ENCODE measurements at regions not wholly inside any gene's neighbourhood (a gene's known extent, or its start where the extent isn't known, plus 50 kb on each side); places are given as distances from the start of the nearest gene placed in this dataset.

DNA sequence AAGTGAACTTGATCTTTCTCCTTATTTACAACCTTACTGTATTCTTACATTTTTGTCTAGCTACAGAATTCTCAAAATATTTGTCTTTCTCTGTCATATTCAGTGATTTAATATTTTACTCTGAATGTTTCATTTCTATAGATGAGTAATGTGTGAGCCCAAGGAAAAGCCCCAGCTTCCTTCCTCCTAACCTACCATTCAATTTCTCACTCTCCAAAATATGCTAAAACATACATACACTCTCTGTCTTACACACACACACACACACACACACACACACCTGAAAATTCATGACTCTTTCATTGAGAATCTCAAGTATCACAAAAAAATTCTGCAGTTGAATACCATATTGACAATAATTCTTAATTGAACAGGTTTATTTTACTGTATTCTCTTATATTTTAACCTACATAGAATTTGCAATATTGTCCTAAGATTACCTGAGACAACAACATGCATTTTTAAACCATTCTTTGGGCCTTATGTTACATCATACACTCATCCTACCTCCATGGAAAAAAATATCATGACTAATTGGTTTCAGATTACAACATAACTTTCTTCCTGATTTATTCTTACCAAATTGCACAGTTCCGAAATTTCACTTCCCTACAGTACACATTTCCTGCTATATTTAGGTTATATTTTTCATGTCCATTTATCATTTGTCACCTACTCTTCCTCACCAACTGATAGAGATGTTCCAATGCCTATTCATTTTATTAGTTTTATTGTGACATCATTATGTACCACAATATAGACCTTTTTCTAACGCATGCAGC lies 1965.6 kb upstream of the PCDH20 start:
- TF ChIP-seq, protein P1, sequence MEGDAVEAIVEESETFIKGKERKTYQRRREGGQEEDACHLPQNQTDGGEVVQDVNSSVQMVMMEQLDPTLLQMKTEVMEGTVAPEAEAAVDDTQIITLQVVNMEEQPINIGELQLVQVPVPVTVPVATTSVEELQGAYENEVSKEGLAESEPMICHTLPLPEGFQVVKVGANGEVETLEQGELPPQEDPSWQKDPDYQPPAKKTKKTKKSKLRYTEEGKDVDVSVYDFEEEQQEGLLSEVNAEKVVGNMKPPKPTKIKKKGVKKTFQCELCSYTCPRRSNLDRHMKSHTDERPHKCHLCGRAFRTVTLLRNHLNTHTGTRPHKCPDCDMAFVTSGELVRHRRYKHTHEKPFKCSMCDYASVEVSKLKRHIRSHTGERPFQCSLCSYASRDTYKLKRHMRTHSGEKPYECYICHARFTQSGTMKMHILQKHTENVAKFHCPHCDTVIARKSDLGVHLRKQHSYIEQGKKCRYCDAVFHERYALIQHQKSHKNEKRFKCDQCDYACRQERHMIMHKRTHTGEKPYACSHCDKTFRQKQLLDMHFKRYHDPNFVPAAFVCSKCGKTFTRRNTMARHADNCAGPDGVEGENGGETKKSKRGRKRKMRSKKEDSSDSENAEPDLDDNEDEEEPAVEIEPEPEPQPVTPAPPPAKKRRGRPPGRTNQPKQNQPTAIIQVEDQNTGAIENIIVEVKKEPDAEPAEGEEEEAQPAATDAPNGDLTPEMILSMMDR (IDR thresholded peaks at IDR 0.05; ENCODE audit: low read depth, low read length), result no peak
- ChIA-PET POLR2A (no interaction called here), CTCF (no interaction called here)
- DNase-seq (ENCODE audit: low read depth, low spot score), result no peak
- H3K4me3 ChIP-seq (ENCODE audit: low read depth, low read length), result no peak overlapping the region
- H3K9me3 ChIP-seq (ENCODE audit: control insufficient read depth, insufficient read depth, low read length), result no peaks in the 10 kb centered on the region
- H3K27me3 ChIP-seq (ENCODE audit: control insufficient read depth, insufficient read depth, low read length), result no peaks in the 10 kb centered on the region
- no peak overlapping the region for H3K27ac ChIP-seq (ENCODE audit: low read depth, low read length)

DNA sequence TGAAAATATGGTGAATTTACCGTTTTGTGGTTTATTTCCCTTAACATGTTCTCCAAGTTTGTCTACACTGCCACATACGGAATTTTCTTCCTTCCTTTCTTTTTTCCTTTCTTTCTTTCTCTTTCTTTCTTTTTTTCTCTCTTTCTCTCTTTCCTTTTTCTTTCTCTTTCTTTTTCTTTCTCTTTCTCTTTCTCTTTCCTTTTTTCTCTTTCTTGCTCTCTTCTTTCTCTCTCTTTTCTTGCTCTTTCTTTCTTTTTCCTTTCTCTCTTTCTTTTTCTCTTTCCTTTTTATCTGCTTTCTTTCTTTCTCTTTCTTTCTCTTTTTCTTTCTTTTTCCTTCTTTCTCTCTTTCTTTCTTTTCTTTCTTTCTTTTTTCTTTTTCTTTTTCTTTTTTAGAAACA lies 1962.3 kb upstream of the PCDH20 start:
- POLR2A ChIA-PET, result no interaction called here

DNA sequence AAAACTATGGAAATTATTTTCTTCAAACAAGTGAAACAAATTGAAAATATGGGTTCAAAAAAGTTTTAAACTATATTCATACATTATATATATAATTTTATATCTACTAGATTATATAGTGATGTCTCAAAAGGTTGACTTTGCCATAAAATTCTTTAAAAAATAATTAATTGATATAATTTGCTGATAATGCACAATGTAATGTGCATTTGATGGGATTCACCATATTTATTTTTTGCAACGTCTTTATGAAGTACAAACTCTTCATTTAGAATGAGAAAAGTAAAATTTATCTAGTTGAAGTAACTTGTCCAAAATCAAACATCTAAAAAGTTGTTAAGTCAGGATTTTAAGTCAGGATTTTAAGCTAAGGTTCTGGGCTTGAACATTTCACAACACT lies 1954.5 kb upstream of the PCDH20 start:
- CTCF ChIA-PET, result no interaction called here

More for the DNA sequence above, 1962.3 kb upstream of the PCDH20 start:
- CTCF ChIA-PET, result no interaction called here
- H3K4me3 ChIP-seq (ENCODE audit: low read depth, low read length), result no peak overlapping the region
- no peaks in the 10 kb centered on the region for H3K27me3 ChIP-seq (ENCODE audit: control insufficient read depth, insufficient read depth, low read length)
- DNase-seq (ENCODE audit: low read depth, low spot score), result no peak
- TF ChIP-seq, protein P1 (IDR thresholded peaks at IDR 0.05; ENCODE audit: low read depth, low read length), result no peak
- no peaks in the 10 kb centered on the region for H3K9me3 ChIP-seq (ENCODE audit: control insufficient read depth, insufficient read depth, low read length)
- H3K27ac ChIP-seq (ENCODE audit: low read depth, low read length), result no peak overlapping the region

DNA sequence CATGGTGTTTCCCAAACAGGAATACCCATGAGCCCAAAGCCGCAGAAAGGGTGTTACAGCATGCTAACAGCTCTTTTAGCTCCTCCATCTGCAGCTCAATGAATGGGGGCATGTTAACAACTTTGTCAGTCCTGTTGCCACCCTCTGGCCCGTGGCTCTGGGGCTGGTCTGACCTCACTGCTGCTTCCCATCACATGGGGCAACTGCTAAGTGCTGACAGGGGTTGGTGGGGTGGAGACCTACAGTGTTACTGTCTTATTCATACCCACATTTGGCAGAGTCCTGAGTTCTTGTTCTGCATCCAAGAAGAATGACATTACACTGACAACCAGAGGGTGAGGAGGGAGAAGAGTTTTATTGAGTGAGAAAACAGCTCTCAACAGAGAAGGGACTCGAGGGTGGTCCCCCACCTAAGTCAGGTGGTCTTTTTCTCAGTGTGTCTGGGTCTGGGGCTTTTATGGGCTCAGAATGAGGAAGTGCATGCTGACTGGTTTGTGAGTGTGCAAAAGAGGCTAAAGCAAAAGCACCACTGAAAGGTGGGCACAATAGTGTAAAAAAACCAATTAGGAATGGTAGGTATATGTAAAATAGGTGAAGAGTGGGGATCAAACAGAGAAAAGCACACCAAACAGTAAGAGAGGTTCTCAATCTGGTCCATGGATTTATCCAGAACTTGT lies 1952.0 kb upstream of the PCDH20 start:
- CTCF ChIA-PET, result no interaction called here
- Histone ChIP-seq H3K27ac (ENCODE audit: low read depth, low read length) (no peak overlapping the region), H3K9me3 (ENCODE audit: control insufficient read depth, insufficient read depth, low read length) (no peaks in the 10 kb centered on the region; the same call in 1 of the 2 replicates), H3K27me3 (ENCODE audit: control insufficient read depth, insufficient read depth, low read length) (no peaks in the 10 kb centered on the region), H3K4me3 (ENCODE audit: low read depth, low read length) (no peak overlapping the region)
- TF ChIP-seq, protein P1 (IDR thresholded peaks at IDR 0.05; ENCODE audit: low read depth, low read length), result no peak
- DNase-seq (ENCODE audit: low read depth, low spot score), result no peak
- POLR2A ChIA-PET, result no interaction called here

More for the DNA sequence above, 1954.5 kb upstream of the PCDH20 start:
- H3K27ac ChIP-seq (ENCODE audit: low read depth, low read length), result no peak overlapping the region
- no peaks in the 10 kb centered on the region; the same call in 1 of the 2 replicates for H3K9me3 ChIP-seq (ENCODE audit: control insufficient read depth, insufficient read depth, low read length)
- H3K27me3 ChIP-seq (ENCODE audit: control insufficient read depth, insufficient read depth, low read length), result no peaks in the 10 kb centered on the region
- POLR2A ChIA-PET, result no interaction called here
- TF ChIP-seq, protein P1 (IDR thresholded peaks at IDR 0.05; ENCODE audit: low read depth, low read length), result no peak
- H3K4me3 ChIP-seq (ENCODE audit: low read depth, low read length), result no peak overlapping the region
- DNase-seq (ENCODE audit: low read depth, low spot score), result no peak

DNA sequence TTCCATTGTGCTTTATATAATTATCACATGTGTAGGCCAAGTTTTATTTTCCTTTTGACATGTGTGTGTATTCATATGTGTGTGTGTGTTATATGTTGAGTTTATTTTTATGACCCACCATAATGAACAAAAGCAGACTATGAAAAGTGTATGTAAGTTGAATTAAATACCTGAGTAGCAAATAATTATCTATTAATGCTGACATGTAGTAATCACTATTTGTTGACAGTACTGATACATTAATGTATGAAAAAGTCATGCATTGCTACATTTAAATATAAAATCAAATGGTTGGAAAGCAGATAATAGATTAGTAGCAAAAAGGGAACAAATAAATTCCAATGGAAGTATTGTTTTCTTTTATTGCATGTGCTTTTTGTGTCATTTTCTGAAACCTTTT lies 1948.5 kb upstream of the PCDH20 start:
- no peak for DNase-seq (ENCODE audit: low read depth, low spot score)
- H3K27ac ChIP-seq (ENCODE audit: low read depth, low read length), result no peak overlapping the region
- no peak overlapping the region for H3K4me3 ChIP-seq (ENCODE audit: low read depth, low read length)
- ChIA-PET POLR2A (no interaction called here), CTCF (no interaction called here)
- no peaks in the 10 kb centered on the region for H3K27me3 ChIP-seq (ENCODE audit: control insufficient read depth, insufficient read depth, low read length)
- TF ChIP-seq, protein P1 (IDR thresholded peaks at IDR 0.05; ENCODE audit: low read depth, low read length), result no peak
- H3K9me3 ChIP-seq (ENCODE audit: control insufficient read depth, insufficient read depth, low read length), result no peaks in the 10 kb centered on the region; the same call in 1 of the 2 replicates

All from AG04450 (cell line).